Stomach (tissue), 8 donors: ENCODE measurements at regions not wholly inside any gene's neighbourhood (a gene's known extent, or its start where the extent isn't known, plus 50 kb on each side); places are given as distances from the start of the nearest gene placed in this dataset.

Experiments
- DNase-seq, 2 donors: peaks; one replicate each; pipeline versions ENCODE4 v3.0.0 to v3.0.0-alpha.2; 2013 to 2019
- H3K27ac ChIP-seq, 5 donors: fragments of 200-600 bp in 4 of 5; sonication (generic) in 4 of 5; one replicate each; pipeline ENCODE4 v1.5.1; 2013 to 2019; ENCODE audit warnings: mild to moderate bottlenecking in 1 of 5, moderate library complexity in 1 of 5
- H3K27me3 ChIP-seq, 3 donors: fragments of 200-600 bp; sonication (generic); one replicate each; pipeline ENCODE4 v1.5.1; 2017 to 2019; ENCODE audit warnings: mixed run types in 1 of 3
- H3K36me3 ChIP-seq, 4 donors: fragments of 200-600 bp; sonication (generic); 1 replicate in 3 of 4; 2 replicates in 1 of 4; pipeline ENCODE4 v1.5.1; 2016 to 2019
- H3K4me1 ChIP-seq, 4 donors: fragments of 200-600 bp; sonication (generic); one replicate each; pipeline ENCODE4 v1.5.1; 2016 to 2019
- H3K4me3 ChIP-seq, 4 donors: fragments of 200-600 bp; sonication (generic) in 3 of 4; one replicate each; pipeline ENCODE4 v1.5.1; 2016 to 2019; ENCODE audit warnings: mild to moderate bottlenecking in 1 of 4
- H3K9me3 ChIP-seq, 4 donors: fragments of 200-600 bp; sonication (generic); one replicate each; pipeline ENCODE4 v1.5.1; 2016 to 2019
- EP300 ChIP-seq: sonication (generic); formaldehyde crosslinking; IDR thresholded peaks from one replicate; pipeline ENCODE4 v1.6.1; 2017; ENCODE audit warnings: antibody characterized with exemption
- POLR2A ChIP-seq, 4 donors: fragments of 450-650 bp; IDR thresholded peaks; one replicate each; pipeline ENCODE4 v1.6.1; 2016; ENCODE audit warnings: antibody characterized with exemption in 4 of 4, control low read depth in 2 of 4, mild to moderate bottlenecking in 1 of 4, moderate library complexity in 1 of 4
- POLR2AphosphoS5 ChIP-seq, 3 donors: sonication (generic); formaldehyde crosslinking; IDR thresholded peaks; one replicate each; pipeline ENCODE4 v1.6.1; 2016; ENCODE audit warnings: antibody characterized with exemption in 3 of 3
- WGBS, 5 donors: extraction: QIAGEN DNeasy Blood & Tissue Kit in 3 of 5; methylation state at CpG; one replicate each; pipeline versions ENCODE4 v1.1.5 to v1.1.7; 2013 to 2018; 5-methylcytosine and 5-hydroxymethylcytosine counted together
- intact Hi-C: fragments of 100-400 bp; cut with DNase I; formaldehyde crosslinking; loops from one replicate; pipeline ENCODE4 v1.15.1; 2023; ENCODE audit warnings: low total_unique reads
- TF ChIP-seq, protein P1 (sequence below), 7 experiments: fragments of 450-650 bp in 4 of 7; fragments of 200-600 bp in 3 of 7; sonication (generic) in 3 of 7; IDR thresholded peaks; one replicate each; pipeline ENCODE4 v1.5.1; 2016 to 2019; ENCODE audit warnings: antibody characterized with exemption in 7 of 7, control low read depth in 2 of 7, mild to moderate bottlenecking in 1 of 7
- donor health status: healthy with polysubstance abuse.
- donor health status: Bipolar disorder and iron deficiency.
- donor health status: healthy.

GRCh38 chr19:23822735-23823134, 64.0 kb upstream of the ZNF681 start:
- peak; percentile 37 to 38 for DNase-seq
- no peak overlapping the region for H3K4me3 ChIP-seq
- H3K9me3 ChIP-seq: peaks cover 20 to 82% (median 48%) of the 10 kb centered on the region in 4 donors
- H3K27me3 ChIP-seq: no peaks in the 10 kb centered on the region
- 38 to 65% (median 54%) methylated on average over 1 of the region's 1 CpG for WGBS, 5 donors
- H3K36me3 ChIP-seq: no peaks in the 10 kb centered on the region
- H3K27ac ChIP-seq: peak overlapping the region in 4 of 5 donors; percentile 53 to 62 (median 57)
- TF ChIP-seq POLR2A (IDR thresholded peaks at IDR 0.05): no peak
- TF ChIP-seq, protein P1, sequence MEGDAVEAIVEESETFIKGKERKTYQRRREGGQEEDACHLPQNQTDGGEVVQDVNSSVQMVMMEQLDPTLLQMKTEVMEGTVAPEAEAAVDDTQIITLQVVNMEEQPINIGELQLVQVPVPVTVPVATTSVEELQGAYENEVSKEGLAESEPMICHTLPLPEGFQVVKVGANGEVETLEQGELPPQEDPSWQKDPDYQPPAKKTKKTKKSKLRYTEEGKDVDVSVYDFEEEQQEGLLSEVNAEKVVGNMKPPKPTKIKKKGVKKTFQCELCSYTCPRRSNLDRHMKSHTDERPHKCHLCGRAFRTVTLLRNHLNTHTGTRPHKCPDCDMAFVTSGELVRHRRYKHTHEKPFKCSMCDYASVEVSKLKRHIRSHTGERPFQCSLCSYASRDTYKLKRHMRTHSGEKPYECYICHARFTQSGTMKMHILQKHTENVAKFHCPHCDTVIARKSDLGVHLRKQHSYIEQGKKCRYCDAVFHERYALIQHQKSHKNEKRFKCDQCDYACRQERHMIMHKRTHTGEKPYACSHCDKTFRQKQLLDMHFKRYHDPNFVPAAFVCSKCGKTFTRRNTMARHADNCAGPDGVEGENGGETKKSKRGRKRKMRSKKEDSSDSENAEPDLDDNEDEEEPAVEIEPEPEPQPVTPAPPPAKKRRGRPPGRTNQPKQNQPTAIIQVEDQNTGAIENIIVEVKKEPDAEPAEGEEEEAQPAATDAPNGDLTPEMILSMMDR (IDR thresholded peaks at IDR 0.05): no peak
- peak in 1 of 3 donors; percentile 5 for TF ChIP-seq POLR2AphosphoS5 (IDR thresholded peaks at IDR 0.05)
- no peak for TF ChIP-seq EP300
- intact Hi-C loops: no loop called here
- peaks cover 4 to 8% (median 6%) of the 10 kb centered on the region in 4 donors for H3K4me1 ChIP-seq

- H3K4me3 ChIP-seq: no peak overlapping the region
- intact Hi-C loops: no loop called here
- H3K36me3 ChIP-seq: peaks cover 0 to 3% (median 0%) of the 10 kb centered on the region in 4 donors
- DNase-seq: peak; percentile 31 to 77
- WGBS, 5 donors: 61 to 75% (median 68%) methylated on average over 4 of the region's 4 CpGs
- H3K9me3 ChIP-seq: peaks cover under 1 to 52% (median 20%) of the 10 kb centered on the region in 4 donors
- no peaks in the 10 kb centered on the region for H3K27me3 ChIP-seq
- peaks cover 2 to 6% (median 6%) of the 10 kb centered on the region in 4 donors for H3K4me1 ChIP-seq
- no peak overlapping the region for H3K27ac ChIP-seq
- no peak for TF ChIP-seq POLR2AphosphoS5 (IDR thresholded peaks at IDR 0.05)
- TF ChIP-seq, protein P1 (IDR thresholded peaks at IDR 0.05): peak in 3 of 7 experiments; percentile 24 to 33 (median 32)
These were observed 58.8 kb upstream of the ZNF681 start for GRCh38 chr19:23817519-23817918.

- intact Hi-C loops: no loop called here
- WGBS, 5 donors: 60 to 67% (median 61%) methylated on average over 3 of the region's 3 CpGs
- TF ChIP-seq POLR2AphosphoS5 (IDR thresholded peaks at IDR 0.05) (no peak), POLR2A (IDR thresholded peaks at IDR 0.05) (no peak), EP300 (no peak)
- TF ChIP-seq, protein P1 (IDR thresholded peaks at IDR 0.05): no peak
These were observed 51.8 kb upstream of the ZNF681 start for GRCh38 chr19:23810496-23810895.

More at GRCh38 chr19:23810496-23810895, 51.8 kb upstream of the ZNF681 start:
- no peak overlapping the region for H3K27ac ChIP-seq
- H3K4me3 ChIP-seq: no peak overlapping the region
- no peaks in the 10 kb centered on the region for H3K27me3 ChIP-seq
- no peak for DNase-seq
- H3K36me3 ChIP-seq: peaks cover 0 to 10% (median 6%) of the 10 kb centered on the region in 4 donors
- peaks cover 0 to 8% (median 0%) of the 10 kb centered on the region in 4 donors for H3K9me3 ChIP-seq
- H3K4me1 ChIP-seq: no peaks in the 10 kb centered on the region
